HCT116 (cell line): ENCODE measurements at regions not wholly inside any gene's neighbourhood (a gene's known extent, or its start where the extent isn't known, plus 50 kb on each side); places are given as distances from the start of the nearest gene placed in this dataset.

Experiments used
- ATAC-seq: fragments of 200-7000 bp; cut with Tn5 transposase; 2 replicates; pipeline ENCODE4 v1.9.1; 2020; ENCODE audit warnings: mild to moderate bottlenecking, moderate library complexity
- BruUV-seq: library from RNA; stranded (reverse); fragments of 400-500 nt; replicated peaks from 2 replicates; lab custom pipeline; 2021; lab: Mats Ljungman, UMichigan
- CTCF ChIA-PET: fragments of 300-600 bp; sonication (Branson Sonifier 250); formaldehyde crosslinking; loops from one replicate; lab custom pipeline; 2021; ENCODE audit warnings: antibody characterized with exemption; lab: Charles Lee
- POLR2A ChIA-PET: fragments of 300-600, 350-600 bp; sonication (Branson Sonifier 250); formaldehyde crosslinking; loops from one replicate; lab custom pipeline; 2021; ENCODE audit warnings: antibody characterized with exemption; lab: Charles Lee
- RAD21 ChIA-PET, 2 experiments: fragments of 300-600 bp; sonication (Branson Sonifier 250); formaldehyde crosslinking; loops; one replicate each; lab custom pipeline; 2023; ENCODE audit warnings: low total read pairs in 2 of 2; ENCODE audit not compliant: uncharacterized antibody in 2 of 2, unreplicated experiment in 2 of 2, low non-redundant PET in 1 of 2; lab: Charles Lee
- DNase-seq: peaks from one replicate; pipeline ENCODE4 v3.0.0-alpha.2; 2010; ENCODE audit warnings: low read depth, low spot score
- H2AFZ ChIP-seq: fragments of 200-600 bp; shearing (Covaris generic), sonication (generic); 2 replicates; pipeline ENCODE4 v1.6.1; 2017; ENCODE audit warnings: low read depth, mixed run types, mixed read lengths, antibody characterized with exemption, low read length; ENCODE audit not compliant: poor library complexity, severe bottlenecking
- H3K27ac ChIP-seq: 2 replicates; pipeline ENCODE4 v1.5.1; 2012; ENCODE audit warnings: low read depth, low read length
- H3K27me3 ChIP-seq: fragments of 200-600 bp; sonication (generic); 2 replicates; pipeline ENCODE4 v1.6.1; 2016; ENCODE audit warnings: mixed run types, low read length, mixed read lengths; ENCODE audit not compliant: insufficient read depth
- H3K36me3 ChIP-seq, 2 experiments: fragments of 200-500 bp in 1 of 2; fragments of 200-600 bp in 1 of 2; sonication (Bioruptor generic) in 1 of 2; sonication (generic) in 1 of 2; 2 replicates each; pipeline versions ENCODE4 v1.5.1 to v1.6.1; 2014 to 2016; ENCODE audit warnings: low read length in 2 of 2, inconsistent platforms in 1 of 2, mixed read lengths in 1 of 2, mixed run types in 1 of 2; ENCODE audit not compliant: insufficient read depth in 2 of 2, control insufficient read depth in 1 of 2
- H3K4me1 ChIP-seq, 2 experiments: fragments of 200-600 bp in 1 of 2; sonication (generic) in 1 of 2; 2 replicates each; pipeline versions ENCODE4 v1.5.1 to v1.6.1; 2012 to 2017; ENCODE audit warnings: low read length in 2 of 2, inconsistent platforms in 1 of 2, mild to moderate bottlenecking in 1 of 2, mixed read lengths in 1 of 2, mixed run types in 1 of 2, moderate library complexity in 1 of 2; ENCODE audit not compliant: insufficient read depth in 2 of 2, control insufficient read depth in 1 of 2
- H3K4me2 ChIP-seq: fragments of 200-600 bp; sonication (generic); 2 replicates; pipeline ENCODE4 v1.6.1; 2017; ENCODE audit warnings: mixed run types, low read length, mixed read lengths
- H3K4me3 ChIP-seq, 2 experiments: fragments of 200-600 bp in 1 of 2; sonication (generic) in 1 of 2; replicated peaks in 1 of 2; 2 replicates each; pipeline ENCODE4 v1.5.1; 2011 to 2016; ENCODE audit warnings: low read length in 2 of 2, control low read depth in 1 of 2, low read depth in 1 of 2, mild to moderate bottlenecking in 1 of 2, mixed read lengths in 1 of 2, mixed run types in 1 of 2
- H3K79me2 ChIP-seq: fragments of 200-600 bp; sonication (generic); 2 replicates; pipeline ENCODE4 v1.6.1; 2017; ENCODE audit warnings: mild to moderate bottlenecking, mixed run types, low read length, moderate library complexity, mixed read lengths; ENCODE audit not compliant: insufficient read depth
- H3K9ac ChIP-seq: fragments of 200-600 bp; sonication (generic); 2 replicates; pipeline ENCODE4 v1.6.1; 2016; ENCODE audit warnings: low read length, mixed read lengths
- H3K9me2 ChIP-seq: fragments of 200-600 bp; sonication (generic), shearing (Covaris generic); 2 replicates; pipeline ENCODE4 v1.6.1; 2017; ENCODE audit warnings: mixed run types, mild to moderate bottlenecking, moderate library complexity; ENCODE audit not compliant: insufficient read depth
- H3K9me3 ChIP-seq, 2 experiments: fragments of 200-500 bp in 1 of 2; fragments of 200-600 bp in 1 of 2; sonication (Bioruptor generic) in 1 of 2; sonication (generic) in 1 of 2; 2 replicates each; pipeline ENCODE4 v1.6.1; 2014 to 2017; ENCODE audit warnings: low read length in 2 of 2, mixed read lengths in 2 of 2, inconsistent platforms in 1 of 2, low read depth in 1 of 2, mild to moderate bottlenecking in 1 of 2, mixed run types in 1 of 2, moderate library complexity in 1 of 2; ENCODE audit not compliant: control insufficient read depth in 1 of 2, insufficient read depth in 1 of 2
- H4K20me1 ChIP-seq: fragments of 200-600 bp; sonication (generic), shearing (Covaris generic); 2 replicates; pipeline ENCODE4 v1.6.1; 2017; ENCODE audit warnings: mixed run types, mild to moderate bottlenecking, moderate library complexity; ENCODE audit not compliant: insufficient read depth
- CEBPB ChIP-seq: IDR thresholded peaks from 2 replicates; pipeline ENCODE4 v1.6.1; 2012; ENCODE audit warnings: low read depth
- CTCF ChIP-seq, 3 experiments: fragments of 200-600 bp in 1 of 3; sonication (generic) in 1 of 3; IDR thresholded peaks in 2 of 3; conservative IDR thresholded peaks in 1 of 3; 2 replicates each; pipeline ENCODE4 v1.5.1; 2012 to 2017; ENCODE audit warnings: low read depth in 2 of 3, low read length in 2 of 3, antibody characterized with exemption in 1 of 3, borderline replicate concordance in 1 of 3, control low read depth in 1 of 3, mild to moderate bottlenecking in 1 of 3, mixed read lengths in 1 of 3, mixed run types in 1 of 3, moderate library complexity in 1 of 3; ENCODE audit not compliant: insufficient read depth in 1 of 3
- ELF1 ChIP-seq: IDR thresholded peaks from 2 replicates; pipeline ENCODE4 v1.6.1; 2012; ENCODE audit warnings: low read depth, borderline replicate concordance
- FOSL1 ChIP-seq: IDR thresholded peaks from 2 replicates; pipeline ENCODE4 v1.6.1; 2012; ENCODE audit warnings: low read depth
- MAX ChIP-seq: IDR thresholded peaks from 2 replicates; pipeline ENCODE4 v1.6.1; 2012
- POLR2AphosphoS5 ChIP-seq: IDR thresholded peaks from 2 replicates; pipeline ENCODE4 v1.6.1; 2011; ENCODE audit warnings: mild to moderate bottlenecking, low read depth, low read length, moderate library complexity
- RAD21 ChIP-seq: IDR thresholded peaks from 2 replicates; pipeline ENCODE4 v1.6.1; 2012; ENCODE audit warnings: low read depth, mild to moderate bottlenecking
- SIN3A ChIP-seq: IDR thresholded peaks from 2 replicates; pipeline ENCODE4 v1.6.1; 2012; ENCODE audit warnings: low read depth
- SP1 ChIP-seq: IDR thresholded peaks from 2 replicates; pipeline ENCODE4 v1.6.1; 2012; ENCODE audit warnings: low read depth
- SRF ChIP-seq: IDR thresholded peaks from 2 replicates; pipeline ENCODE4 v1.6.1; 2012; ENCODE audit warnings: low read depth
- YY1 ChIP-seq: IDR thresholded peaks from 2 replicates; pipeline ENCODE4 v1.6.1; 2011; ENCODE audit warnings: low read length, low read depth, moderate library complexity, mild to moderate bottlenecking; ENCODE audit not compliant: insufficient replicate concordance; ENCODE audit errors: extremely low read depth
- ZNF274 ChIP-seq: fragments of 200-500 bp; sonication (Bioruptor generic); IDR thresholded peaks from 2 replicates; pipeline ENCODE4 v1.6.1; 2014; ENCODE audit warnings: mild to moderate bottlenecking, low read depth, low read length, inconsistent platforms
- intact Hi-C: fragments of 100-400 bp; cut with micrococcal nuclease; formaldehyde crosslinking; loops from 2 replicates; pipeline ENCODE4 v1.10.0; 2022
- TF ChIP-seq, protein P1 (sequence below): IDR thresholded peaks from 2 replicates; pipeline ENCODE4 v1.6.1; 2012; ENCODE audit warnings: low read depth
- TF ChIP-seq, protein P2 (sequence below): IDR thresholded peaks from 2 replicates; pipeline ENCODE4 v1.6.1; 2011; ENCODE audit warnings: mild to moderate bottlenecking, low read length, moderate library complexity; ENCODE audit not compliant: insufficient replicate concordance; ENCODE audit errors: extremely low read depth

- POLR2A ChIA-PET: no interaction called here
- H3K36me3 ChIP-seq: no peaks in the 10 kb centered on the region
- intact Hi-C loops: no loop called here
- ATAC-seq (no peak), DNase-seq (no peak)
- no peaks in the 10 kb centered on the region for H3K9me2 ChIP-seq
- H3K4me3 ChIP-seq: no peak overlapping the region
- no peaks in the 10 kb centered on the region for H3K4me1 ChIP-seq
- no peak overlapping the region for H3K27ac ChIP-seq
- no peaks in the 10 kb centered on the region; a peak in 1 of 4 replicates for H3K9me3 ChIP-seq
- RAD21 ChIA-PET: no interaction called here
- H4K20me1 ChIP-seq: no peaks in the 10 kb centered on the region
- no peaks in the 10 kb centered on the region for H3K79me2 ChIP-seq
- H2AFZ ChIP-seq: no peak overlapping the region
- no peak overlapping the region for H3K4me2 ChIP-seq
- H3K27me3 ChIP-seq: no peaks in the 10 kb centered on the region
- H3K9ac ChIP-seq: no peak overlapping the region
- no TSS peak for BruUV-seq
- no peak for TF ChIP-seq FOSL1
- TF ChIP-seq POLR2AphosphoS5: no peak
- no peak for TF ChIP-seq SP1
- TF ChIP-seq, protein P1, sequence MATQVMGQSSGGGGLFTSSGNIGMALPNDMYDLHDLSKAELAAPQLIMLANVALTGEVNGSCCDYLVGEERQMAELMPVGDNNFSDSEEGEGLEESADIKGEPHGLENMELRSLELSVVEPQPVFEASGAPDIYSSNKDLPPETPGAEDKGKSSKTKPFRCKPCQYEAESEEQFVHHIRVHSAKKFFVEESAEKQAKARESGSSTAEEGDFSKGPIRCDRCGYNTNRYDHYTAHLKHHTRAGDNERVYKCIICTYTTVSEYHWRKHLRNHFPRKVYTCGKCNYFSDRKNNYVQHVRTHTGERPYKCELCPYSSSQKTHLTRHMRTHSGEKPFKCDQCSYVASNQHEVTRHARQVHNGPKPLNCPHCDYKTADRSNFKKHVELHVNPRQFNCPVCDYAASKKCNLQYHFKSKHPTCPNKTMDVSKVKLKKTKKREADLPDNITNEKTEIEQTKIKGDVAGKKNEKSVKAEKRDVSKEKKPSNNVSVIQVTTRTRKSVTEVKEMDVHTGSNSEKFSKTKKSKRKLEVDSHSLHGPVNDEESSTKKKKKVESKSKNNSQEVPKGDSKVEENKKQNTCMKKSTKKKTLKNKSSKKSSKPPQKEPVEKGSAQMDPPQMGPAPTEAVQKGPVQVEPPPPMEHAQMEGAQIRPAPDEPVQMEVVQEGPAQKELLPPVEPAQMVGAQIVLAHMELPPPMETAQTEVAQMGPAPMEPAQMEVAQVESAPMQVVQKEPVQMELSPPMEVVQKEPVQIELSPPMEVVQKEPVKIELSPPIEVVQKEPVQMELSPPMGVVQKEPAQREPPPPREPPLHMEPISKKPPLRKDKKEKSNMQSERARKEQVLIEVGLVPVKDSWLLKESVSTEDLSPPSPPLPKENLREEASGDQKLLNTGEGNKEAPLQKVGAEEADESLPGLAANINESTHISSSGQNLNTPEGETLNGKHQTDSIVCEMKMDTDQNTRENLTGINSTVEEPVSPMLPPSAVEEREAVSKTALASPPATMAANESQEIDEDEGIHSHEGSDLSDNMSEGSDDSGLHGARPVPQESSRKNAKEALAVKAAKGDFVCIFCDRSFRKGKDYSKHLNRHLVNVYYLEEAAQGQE: no peak
- TF ChIP-seq, protein P2, sequence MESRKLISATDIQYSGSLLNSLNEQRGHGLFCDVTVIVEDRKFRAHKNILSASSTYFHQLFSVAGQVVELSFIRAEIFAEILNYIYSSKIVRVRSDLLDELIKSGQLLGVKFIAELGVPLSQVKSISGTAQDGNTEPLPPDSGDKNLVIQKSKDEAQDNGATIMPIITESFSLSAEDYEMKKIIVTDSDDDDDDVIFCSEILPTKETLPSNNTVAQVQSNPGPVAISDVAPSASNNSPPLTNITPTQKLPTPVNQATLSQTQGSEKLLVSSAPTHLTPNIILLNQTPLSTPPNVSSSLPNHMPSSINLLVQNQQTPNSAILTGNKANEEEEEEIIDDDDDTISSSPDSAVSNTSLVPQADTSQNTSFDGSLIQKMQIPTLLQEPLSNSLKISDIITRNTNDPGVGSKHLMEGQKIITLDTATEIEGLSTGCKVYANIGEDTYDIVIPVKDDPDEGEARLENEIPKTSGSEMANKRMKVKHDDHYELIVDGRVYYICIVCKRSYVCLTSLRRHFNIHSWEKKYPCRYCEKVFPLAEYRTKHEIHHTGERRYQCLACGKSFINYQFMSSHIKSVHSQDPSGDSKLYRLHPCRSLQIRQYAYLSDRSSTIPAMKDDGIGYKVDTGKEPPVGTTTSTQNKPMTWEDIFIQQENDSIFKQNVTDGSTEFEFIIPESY: no peak
- TF ChIP-seq SIN3A: no peak
- no peak for TF ChIP-seq SRF
- TF ChIP-seq CEBPB: no peak
- no peak for TF ChIP-seq CTCF (IDR thresholded peaks at IDR 0.05 in 2 of 3, conservative IDR thresholded peaks at IDR 0.05 in 1 of 3; ENCODE audit: borderline replicate concordance in 1 of 3, insufficient read depth in 1 of 3, low read depth in 2 of 3, low read length in 2 of 3)
- no peak for TF ChIP-seq MAX
- TF ChIP-seq RAD21: no peak
- TF ChIP-seq ZNF274: no peak
- no peak for TF ChIP-seq ELF1
- TF ChIP-seq YY1: no peak
- TF ChIP-seq, all 23 proteins: peak for 0
- CTCF ChIA-PET: no interaction called here
Measured at GRCh38 chr2:64386676-64387075, 67.3 kb upstream of the LGALSL start.
